ENCODE measurements at regions not wholly inside any gene's neighbourhood (a gene's known extent, or its start where the extent isn't known, plus 50 kb on each side); places are given as distances from the start of the nearest gene placed in this dataset.

DNA sequence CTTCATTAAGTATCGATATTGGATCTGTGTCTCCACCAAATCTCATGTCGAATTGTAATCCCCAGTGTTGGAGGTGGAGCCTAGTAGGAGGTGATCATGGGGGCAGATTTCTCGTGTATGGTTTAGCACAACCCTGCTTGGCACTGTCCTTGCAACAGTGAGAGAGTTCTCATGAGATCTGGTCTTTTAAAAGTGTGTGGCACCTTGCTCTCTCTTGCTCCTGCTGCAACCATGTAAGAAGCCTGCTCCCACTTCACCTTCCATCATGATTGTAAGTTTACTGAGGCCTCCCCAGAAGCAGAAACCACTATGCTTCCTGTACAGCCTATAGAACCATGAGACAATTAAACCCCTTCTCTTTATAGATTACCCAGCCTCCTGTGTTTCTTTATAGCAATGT lies 424.4 kb downstream of the NPHP4 start:
- DNase-seq = no peak
- H3K36me3 Mint-ChIP-seq (ENCODE audit: low read depth) = no peaks in the 10 kb centered on the region
- no peak overlapping the region for H3K27ac Mint-ChIP-seq
- peaks cover 9% of the 10 kb centered on the region for H3K9me3 Mint-ChIP-seq
- H3K27me3 Mint-ChIP-seq = peaks cover 12% of the 10 kb centered on the region
- H3K4me1 Mint-ChIP-seq (ENCODE audit: low read depth) = no peaks in the 10 kb centered on the region
- H3K4me3 Mint-ChIP-seq = no peak overlapping the region

DNA sequence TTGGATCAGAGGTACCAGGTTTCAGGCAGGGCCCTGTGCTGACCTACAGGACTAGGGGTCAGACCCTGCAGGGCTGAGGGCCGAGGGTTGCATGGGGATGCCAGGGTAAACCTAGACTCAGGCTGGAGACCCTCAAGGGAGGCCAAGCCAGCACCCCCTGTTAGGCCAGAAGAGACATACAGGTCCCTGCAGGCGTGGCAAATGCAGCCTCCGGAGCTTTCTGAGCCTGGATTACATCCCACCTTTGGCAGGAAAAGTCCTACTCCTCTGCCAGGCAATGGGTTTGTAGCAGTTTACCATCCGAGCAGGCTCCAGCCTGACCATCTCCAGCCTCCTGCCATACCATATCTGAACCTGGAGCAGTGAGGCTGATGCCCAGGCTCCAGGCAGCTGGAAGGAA lies 425.3 kb downstream of the NPHP4 start:
- Mint-ChIP-seq H3K4me1 (ENCODE audit: low read depth) (no peaks in the 10 kb centered on the region), H3K27ac (no peak overlapping the region), H3K4me3 (no peak overlapping the region), H3K9me3 (peaks cover 9% of the 10 kb centered on the region), H3K36me3 (ENCODE audit: low read depth) (no peaks in the 10 kb centered on the region), H3K27me3 (peaks cover 7% of the 10 kb centered on the region)
- no peak for DNase-seq

DNA sequence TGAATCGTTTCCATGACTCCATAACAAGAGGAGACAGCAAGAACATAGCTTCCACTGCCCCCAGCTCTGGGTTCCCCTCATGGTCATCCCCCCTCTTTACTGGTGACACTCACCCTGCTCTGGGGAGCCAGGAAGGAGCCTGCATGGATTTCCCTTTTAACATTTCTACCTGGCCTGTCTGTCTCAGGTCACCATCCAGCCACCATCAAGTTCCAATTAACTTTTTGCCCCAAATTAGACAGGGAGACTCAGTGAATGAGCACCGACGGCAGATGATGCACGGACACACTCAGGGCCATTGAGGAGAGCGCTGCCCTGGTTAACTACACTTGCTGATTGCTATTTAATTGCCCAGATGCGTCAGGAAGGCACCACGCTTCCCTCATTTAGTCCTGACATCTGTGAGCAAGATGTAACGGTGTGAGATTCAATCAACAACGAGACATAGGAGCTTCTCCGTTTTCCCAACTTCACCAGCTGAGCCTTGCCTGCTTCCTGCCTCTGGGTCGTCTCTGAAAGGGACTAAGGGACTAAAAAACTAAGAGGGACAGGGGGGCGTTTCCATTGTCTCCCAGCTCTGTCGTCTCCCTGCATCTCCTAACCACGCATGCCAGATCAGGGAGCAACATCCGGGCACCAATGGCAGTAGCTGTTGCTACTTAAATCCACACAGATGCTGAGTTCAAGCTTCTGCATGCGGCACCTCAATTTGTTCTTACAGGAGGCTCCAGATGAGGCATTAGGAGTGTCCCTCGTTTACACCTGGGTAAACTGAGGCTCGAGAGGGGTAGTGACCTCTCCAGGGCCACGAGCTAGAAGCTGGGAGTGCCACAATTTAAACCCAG lies 426.7 kb downstream of the NPHP4 start:
- no peak for DNase-seq
- Mint-ChIP-seq H3K4me3 (no peak overlapping the region), H3K27ac (no peak overlapping the region), H3K27me3 (peaks cover 7% of the 10 kb centered on the region), H3K9me3 (peaks cover 9% of the 10 kb centered on the region), H3K36me3 (ENCODE audit: low read depth) (no peaks in the 10 kb centered on the region), H3K4me1 (ENCODE audit: low read depth) (no peaks in the 10 kb centered on the region)

DNA sequence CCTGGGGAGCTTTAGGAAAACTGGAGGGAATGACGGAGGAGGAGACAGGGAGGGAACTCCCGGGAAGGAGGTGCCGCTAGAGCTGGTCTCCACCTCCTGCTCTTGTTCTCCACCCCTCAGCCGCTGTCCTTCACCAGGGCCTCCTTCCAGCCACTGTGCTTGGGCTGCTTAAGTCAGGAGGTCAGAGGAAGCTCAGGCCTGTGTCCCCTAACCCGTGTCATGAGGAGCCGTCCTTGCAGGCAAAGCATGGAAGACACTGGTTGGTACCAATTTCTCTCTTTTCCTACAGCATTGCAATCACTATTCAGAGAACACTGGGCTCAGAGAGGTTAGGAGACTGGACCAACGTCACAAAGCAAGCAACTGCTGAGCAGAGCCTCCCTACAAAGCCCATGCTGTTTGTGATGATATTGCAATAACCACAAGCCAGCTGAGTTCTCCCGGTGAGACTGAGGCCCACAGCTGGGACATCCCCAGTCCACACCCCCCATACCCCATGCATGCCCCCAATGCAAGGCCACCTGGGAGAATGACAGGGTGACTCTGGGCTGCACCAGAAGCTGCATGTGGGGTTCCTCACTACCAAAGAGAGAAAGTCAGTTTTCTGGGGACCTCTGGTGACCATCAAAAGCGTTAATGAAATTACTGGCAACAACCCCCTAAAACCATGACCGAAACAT lies 427.5 kb downstream of the NPHP4 start:
- no peak overlapping the region for H3K4me3 Mint-ChIP-seq
- H3K36me3 Mint-ChIP-seq (ENCODE audit: low read depth) = no peaks in the 10 kb centered on the region
- H3K4me1 Mint-ChIP-seq (ENCODE audit: low read depth) = no peaks in the 10 kb centered on the region
- peaks cover 7% of the 10 kb centered on the region for H3K9me3 Mint-ChIP-seq
- no peak overlapping the region for H3K27ac Mint-ChIP-seq
- no peak for DNase-seq
- peaks cover 7% of the 10 kb centered on the region for H3K27me3 Mint-ChIP-seq

DNA sequence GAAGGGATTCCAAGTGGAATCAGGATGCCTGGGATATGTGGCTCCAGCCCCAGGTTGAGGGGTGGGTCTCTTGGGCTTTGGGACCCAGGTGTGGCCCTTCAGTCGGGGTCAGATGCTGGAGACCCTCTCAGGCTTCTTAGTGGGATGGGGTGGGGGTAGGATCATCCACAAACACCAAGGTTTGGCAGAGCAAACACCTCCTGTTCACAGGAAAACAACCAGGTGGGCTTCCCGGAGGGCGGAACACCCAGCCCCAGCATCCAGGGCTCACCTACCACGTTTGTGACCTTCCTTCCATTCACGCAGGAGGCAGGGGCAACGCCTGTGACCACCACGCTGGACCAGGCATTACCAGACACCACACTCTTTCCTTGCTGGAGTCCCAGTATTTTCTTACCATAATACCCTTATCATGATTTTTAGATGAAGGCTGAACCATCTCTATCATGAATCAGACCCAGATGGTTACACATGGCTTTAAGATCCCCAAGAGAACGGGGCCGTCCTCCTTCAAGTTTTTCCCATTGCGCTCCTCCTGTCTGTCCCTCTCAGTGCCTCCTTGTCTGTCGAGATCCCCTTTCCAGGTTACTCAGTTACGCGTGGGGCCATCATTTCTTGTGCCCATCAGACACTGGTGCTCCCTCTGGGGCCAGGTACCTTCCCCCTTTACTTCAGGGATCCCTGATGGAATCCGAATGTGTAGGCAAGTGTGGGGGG lies 428.2 kb downstream of the NPHP4 start:
- H3K36me3 Mint-ChIP-seq (ENCODE audit: low read depth) = no peaks in the 10 kb centered on the region
- DNase-seq = no peak
- no peaks in the 10 kb centered on the region for H3K4me1 Mint-ChIP-seq (ENCODE audit: low read depth)
- peaks cover 5% of the 10 kb centered on the region for H3K9me3 Mint-ChIP-seq
- no peak overlapping the region for H3K27ac Mint-ChIP-seq
- H3K4me3 Mint-ChIP-seq = no peak overlapping the region
- peaks cover 7% of the 10 kb centered on the region for H3K27me3 Mint-ChIP-seq

DNA sequence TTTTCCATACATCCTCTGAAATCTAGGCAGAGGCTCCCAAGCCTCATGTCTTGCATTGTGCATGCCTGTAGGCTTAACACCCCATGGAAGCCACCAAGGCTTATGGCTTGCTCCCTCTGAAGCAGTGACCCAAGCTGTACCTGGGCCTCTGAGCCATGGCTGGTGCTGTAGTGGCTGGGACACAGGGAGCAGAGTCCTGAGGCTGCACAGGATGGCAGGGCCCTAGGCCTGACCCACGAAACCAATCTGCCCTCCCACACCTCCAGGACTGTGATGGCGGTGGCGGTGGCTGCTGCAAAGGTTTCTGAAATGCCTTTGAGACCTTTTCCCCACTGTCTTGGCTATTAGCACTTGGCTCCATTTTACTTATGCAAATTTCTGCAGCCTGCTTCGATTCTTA lies 429.5 kb downstream of the NPHP4 start:
- H3K36me3 Mint-ChIP-seq (ENCODE audit: low read depth) = no peaks in the 10 kb centered on the region
- H3K27me3 Mint-ChIP-seq = peaks cover 7% of the 10 kb centered on the region
- H3K4me1 Mint-ChIP-seq (ENCODE audit: low read depth) = no peaks in the 10 kb centered on the region
- DNase-seq = no peak
- no peak overlapping the region for H3K4me3 Mint-ChIP-seq
- H3K27ac Mint-ChIP-seq = no peak overlapping the region
- peaks cover 10% of the 10 kb centered on the region for H3K9me3 Mint-ChIP-seq

DNA sequence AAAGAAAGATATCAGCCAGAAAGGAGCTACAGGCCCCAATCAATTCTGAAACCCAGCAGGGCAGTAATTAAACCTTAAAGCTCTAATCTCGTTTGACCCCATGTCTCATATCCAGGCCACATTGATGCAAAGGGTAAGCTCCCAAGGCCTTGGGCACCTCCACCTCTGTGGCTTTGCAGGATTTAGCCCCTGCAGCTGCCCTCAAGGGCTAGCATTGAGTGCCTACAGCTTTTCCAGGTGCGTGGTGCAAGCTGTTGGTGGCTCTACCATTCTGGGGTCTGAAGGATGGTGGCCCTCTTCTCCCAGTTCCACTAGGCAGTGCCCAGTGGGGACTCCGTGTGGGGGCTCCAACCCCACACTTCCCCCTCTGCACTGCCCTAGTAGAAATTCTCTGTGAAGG lies 429.9 kb downstream of the NPHP4 start:
- no peaks in the 10 kb centered on the region for H3K4me1 Mint-ChIP-seq (ENCODE audit: low read depth)
- H3K9me3 Mint-ChIP-seq = peaks cover 12% of the 10 kb centered on the region
- no peak overlapping the region for H3K27ac Mint-ChIP-seq
- no peaks in the 10 kb centered on the region for H3K36me3 Mint-ChIP-seq (ENCODE audit: low read depth)
- no peak overlapping the region for H3K4me3 Mint-ChIP-seq
- DNase-seq = no peak
- H3K27me3 Mint-ChIP-seq = peaks cover 8% of the 10 kb centered on the region

DNA sequence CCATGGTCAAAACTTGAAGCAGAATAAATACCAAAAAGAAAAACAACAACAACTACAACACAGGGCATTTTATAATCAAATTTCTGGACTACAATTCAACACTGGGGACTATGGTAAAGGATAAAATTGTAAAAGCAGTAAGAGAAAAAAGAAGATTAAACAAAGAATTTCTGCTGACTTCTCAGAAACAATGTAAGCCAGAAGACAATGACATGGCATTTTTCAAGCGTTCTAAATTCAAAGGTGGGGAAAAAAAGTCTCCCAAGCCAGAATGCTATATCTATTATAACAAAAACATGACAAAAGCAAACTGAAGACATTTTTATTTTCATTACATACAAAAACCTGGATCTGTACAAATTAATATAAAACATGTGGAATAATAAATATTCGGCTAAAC lies 433.1 kb downstream of the NPHP4 start:
- H3K4me1 Mint-ChIP-seq (ENCODE audit: low read depth) = no peaks in the 10 kb centered on the region
- no peak overlapping the region for H3K27ac Mint-ChIP-seq

DNA sequence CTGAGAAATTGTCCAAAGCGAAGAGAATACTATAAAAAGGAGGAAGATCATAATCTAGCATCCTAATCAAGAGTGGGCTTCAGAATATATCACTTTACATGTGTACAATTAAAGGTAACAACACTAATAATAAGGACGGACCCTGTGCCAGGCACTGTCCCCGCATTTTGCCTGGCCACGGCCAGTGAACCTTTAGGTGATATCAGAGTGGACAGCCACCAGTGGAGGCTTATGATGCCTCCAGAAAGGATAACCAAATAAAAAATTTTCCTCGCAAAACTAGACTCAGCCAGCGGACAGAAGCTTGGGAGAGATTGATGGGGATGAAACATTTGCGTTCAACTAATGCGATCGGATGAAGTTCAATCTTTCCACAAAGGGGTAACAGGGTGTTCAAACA lies 436.4 kb downstream of the NPHP4 start:
- Mint-ChIP-seq H3K36me3 (ENCODE audit: low read depth) (no peaks in the 10 kb centered on the region), H3K9me3 (peaks cover 15% of the 10 kb centered on the region), H3K4me1 (ENCODE audit: low read depth) (no peaks in the 10 kb centered on the region), H3K27ac (no peak overlapping the region), H3K4me3 (no peak overlapping the region), H3K27me3 (peaks cover 23% of the 10 kb centered on the region)
- DNase-seq = no peak

More for the DNA sequence above, 433.1 kb downstream of the NPHP4 start:
- DNase-seq = no peak
- H3K27me3 Mint-ChIP-seq = peaks cover 13% of the 10 kb centered on the region
- H3K9me3 Mint-ChIP-seq = peaks cover 13% of the 10 kb centered on the region
- H3K36me3 Mint-ChIP-seq (ENCODE audit: low read depth) = no peaks in the 10 kb centered on the region
- no peak overlapping the region for H3K4me3 Mint-ChIP-seq

DNA sequence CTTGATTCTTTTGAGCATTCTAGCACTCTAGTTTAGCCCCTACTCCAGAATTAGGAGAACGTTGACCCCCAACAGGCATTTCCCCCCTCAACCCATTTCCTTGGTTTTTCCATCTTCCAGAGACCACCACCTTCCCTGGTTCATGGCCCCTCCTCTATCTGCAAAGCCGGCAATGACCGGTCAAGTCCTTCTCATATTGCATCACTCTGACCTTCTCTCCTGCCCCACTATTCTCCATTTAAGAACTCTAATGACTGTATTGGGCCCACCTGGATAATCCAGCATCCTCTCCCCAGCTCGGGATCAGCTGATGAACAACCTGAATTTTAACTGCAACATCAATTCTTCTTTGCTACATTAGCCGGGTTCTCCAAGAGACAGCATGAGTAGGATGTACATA lies 437.4 kb downstream of the NPHP4 start:
- H3K4me3 Mint-ChIP-seq = no peak overlapping the region
- DNase-seq = no peak
- H3K27ac Mint-ChIP-seq = no peak overlapping the region
- no peaks in the 10 kb centered on the region for H3K36me3 Mint-ChIP-seq (ENCODE audit: low read depth)
- H3K27me3 Mint-ChIP-seq = peaks cover 32% of the 10 kb centered on the region
- peaks cover 15% of the 10 kb centered on the region for H3K9me3 Mint-ChIP-seq
- no peaks in the 10 kb centered on the region for H3K4me1 Mint-ChIP-seq (ENCODE audit: low read depth)

DNA sequence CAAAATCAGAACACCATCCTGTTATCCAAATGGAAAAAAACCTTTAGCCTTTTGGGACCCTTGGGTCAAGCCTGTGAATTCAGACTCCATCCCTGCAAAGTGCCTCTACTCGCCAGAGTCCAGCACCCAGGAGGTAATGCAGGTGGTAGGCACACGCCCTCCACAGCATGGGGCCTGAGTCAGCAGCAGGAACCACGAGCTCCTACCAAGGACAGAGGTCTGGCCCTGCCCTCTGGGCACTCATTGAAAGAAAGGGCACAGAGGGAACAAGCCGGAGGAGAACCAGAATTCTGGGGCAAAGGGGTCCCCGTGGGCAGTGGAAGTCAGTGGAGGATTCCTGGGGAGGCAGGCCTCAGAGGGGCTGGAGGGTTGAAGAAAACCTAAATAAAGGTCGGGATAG lies 438.1 kb downstream of the NPHP4 start:
- Mint-ChIP-seq H3K4me1 (ENCODE audit: low read depth) (no peaks in the 10 kb centered on the region), H3K27ac (no peak overlapping the region), H3K36me3 (ENCODE audit: low read depth) (no peaks in the 10 kb centered on the region), H3K9me3 (peaks cover 15% of the 10 kb centered on the region), H3K4me3 (no peak overlapping the region), H3K27me3 (peaks cover 37% of the 10 kb centered on the region)
- DNase-seq = no peak

DNA sequence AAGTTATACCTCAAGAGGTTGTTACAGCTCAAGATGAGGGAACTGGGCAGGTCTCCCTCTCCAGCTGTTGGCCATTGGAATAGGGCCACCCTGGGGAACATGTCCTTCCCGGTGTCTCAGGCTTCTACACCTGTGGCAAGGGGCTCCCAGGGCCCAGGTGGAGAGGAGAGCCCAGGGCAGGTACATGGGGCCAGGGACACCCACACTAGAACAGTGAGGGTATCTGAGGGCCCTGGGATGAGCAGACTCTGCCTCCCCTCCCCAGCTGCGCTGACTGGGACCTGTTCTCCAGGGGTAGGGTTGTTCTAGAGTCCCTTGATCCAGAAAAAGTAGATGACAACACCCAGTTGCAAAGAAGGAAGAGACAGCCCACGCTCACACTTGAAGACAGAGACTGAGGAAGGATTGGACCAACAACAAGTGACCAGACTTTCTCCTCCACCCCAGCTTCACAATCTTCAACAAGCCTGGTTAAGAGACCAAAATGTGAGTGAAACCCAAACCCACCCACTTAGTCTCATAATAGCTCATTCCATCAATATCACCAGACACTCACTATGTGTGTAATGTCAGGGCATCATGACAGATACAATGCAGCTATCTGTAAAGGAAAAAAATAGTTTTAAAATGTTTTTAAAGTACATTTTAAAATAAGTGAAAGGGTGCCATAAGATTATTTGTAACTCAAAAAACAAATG lies 439.3 kb downstream of the NPHP4 start:
- H3K4me3 Mint-ChIP-seq = no peak overlapping the region
- peaks cover 6% of the 10 kb centered on the region for H3K9me3 Mint-ChIP-seq
- no peaks in the 10 kb centered on the region for H3K4me1 Mint-ChIP-seq (ENCODE audit: low read depth)
- H3K36me3 Mint-ChIP-seq (ENCODE audit: low read depth) = no peaks in the 10 kb centered on the region
- DNase-seq = no peak
- H3K27ac Mint-ChIP-seq = no peak overlapping the region
- peaks cover 37% of the 10 kb centered on the region for H3K27me3 Mint-ChIP-seq

DNA sequence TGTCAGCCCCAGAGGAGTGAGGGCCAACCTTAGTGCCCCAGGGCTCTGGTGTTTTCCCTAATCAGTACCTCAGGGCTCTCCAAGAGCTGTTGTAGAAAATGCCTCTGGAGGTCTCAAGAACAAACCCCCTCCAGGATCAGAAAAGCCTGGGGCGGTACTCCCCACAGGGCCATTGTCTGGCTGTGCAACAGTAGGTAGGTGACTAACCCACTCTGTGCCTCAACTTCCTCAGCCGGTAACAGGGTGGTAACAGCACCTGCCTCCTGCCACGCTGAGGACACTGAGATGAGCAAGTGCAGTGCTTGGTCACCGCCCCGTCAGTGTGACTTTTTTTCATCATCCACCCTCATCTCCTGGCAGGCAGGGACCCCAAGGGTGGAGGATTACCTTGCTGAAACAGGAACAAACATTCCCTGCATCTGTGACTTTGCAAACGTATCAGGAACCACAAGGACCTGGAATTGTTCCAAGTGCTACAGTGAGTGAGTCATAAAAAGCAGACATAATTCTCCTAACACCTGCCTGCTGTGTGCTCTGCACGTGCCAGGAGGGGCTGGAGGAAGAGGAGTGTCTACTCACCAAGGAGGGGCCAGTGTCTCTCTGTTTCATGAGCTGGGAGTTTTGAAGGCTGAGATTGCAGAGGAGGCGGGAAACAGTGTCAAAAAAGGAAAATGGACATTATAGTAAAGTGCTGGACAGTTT lies 440.8 kb downstream of the NPHP4 start:
- H3K36me3 Mint-ChIP-seq (ENCODE audit: low read depth) = no peaks in the 10 kb centered on the region
- H3K27ac Mint-ChIP-seq = no peak overlapping the region
- DNase-seq = no peak
- peaks cover 31% of the 10 kb centered on the region for H3K27me3 Mint-ChIP-seq
- H3K4me1 Mint-ChIP-seq (ENCODE audit: low read depth) = no peaks in the 10 kb centered on the region
- no peak overlapping the region for H3K4me3 Mint-ChIP-seq
- H3K9me3 Mint-ChIP-seq = peaks cover 2% of the 10 kb centered on the region

DNA sequence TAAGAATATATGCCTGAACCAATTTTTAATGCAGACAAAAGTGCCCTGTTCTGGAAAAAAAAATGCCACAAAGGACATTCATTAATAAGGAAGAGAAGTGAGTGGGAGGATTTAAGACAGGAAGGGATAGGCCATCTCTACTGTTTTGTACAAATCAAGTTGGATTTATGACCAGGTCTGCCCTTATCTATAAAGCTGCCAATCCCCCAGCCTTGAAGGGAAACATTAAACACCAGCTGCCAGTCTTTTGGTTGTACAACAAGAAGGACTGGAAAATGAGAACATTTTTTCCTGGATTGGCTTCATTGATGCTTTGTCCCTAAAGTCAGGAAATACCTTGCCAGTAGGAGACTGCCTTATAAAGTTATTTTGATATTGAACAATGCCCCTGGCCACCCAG lies 444.0 kb downstream of the NPHP4 start:
- no peaks in the 10 kb centered on the region for H3K4me1 Mint-ChIP-seq (ENCODE audit: low read depth)
- no peak for DNase-seq
- no peak overlapping the region for H3K4me3 Mint-ChIP-seq
- H3K27me3 Mint-ChIP-seq = peaks cover 38% of the 10 kb centered on the region
- H3K9me3 Mint-ChIP-seq = peaks cover 2% of the 10 kb centered on the region
- H3K27ac Mint-ChIP-seq = no peak overlapping the region
- no peaks in the 10 kb centered on the region for H3K36me3 Mint-ChIP-seq (ENCODE audit: low read depth)

Data from activated T-cell treated with anti-CD3 and anti-CD28 coated beads, Interleukin-2, amount 50 U/mL, for 24 hours (primary cell).